ENCODE measurements at regions not wholly inside any gene's neighbourhood (a gene's known extent, or its start where the extent isn't known, plus 50 kb on each side); places are given as distances from the start of the nearest gene placed in this dataset.

- no peak for TF ChIP-seq CTCF (IDR thresholded peaks at IDR 0.05; ENCODE audit: extremely low read depth, missing control alignments)
- no peak for DNase-seq (ENCODE audit: low spot score)
Measured at GRCh38 chr6:50102676-50103075, 52.9 kb upstream of the DEFB112 start.

- no peak for DNase-seq (ENCODE audit: low spot score)
- no peak for TF ChIP-seq CTCF (IDR thresholded peaks at IDR 0.05; ENCODE audit: extremely low read depth, missing control alignments)
Measured at GRCh38 chr6:50110587-50110986, 60.9 kb upstream of the DEFB112 start.

- TF ChIP-seq CTCF (IDR thresholded peaks at IDR 0.05; ENCODE audit: extremely low read depth, missing control alignments): no peak
- no peak for DNase-seq (ENCODE audit: low spot score)
Measured at GRCh38 chr6:50112981-50113857, 63.5 kb upstream of the DEFB112 start.

- no peak for TF ChIP-seq CTCF (IDR thresholded peaks at IDR 0.05; ENCODE audit: extremely low read depth, missing control alignments)
- DNase-seq (ENCODE audit: low spot score): no peak
Measured at GRCh38 chr6:50116390-50116789, 66.7 kb upstream of the DEFB112 start.

GRCh38 chr6:50116797-50117542 lies 67.2 kb upstream of the DEFB112 start:
- DNase-seq (ENCODE audit: low spot score): no peak
- no peak for TF ChIP-seq CTCF (IDR thresholded peaks at IDR 0.05; ENCODE audit: extremely low read depth, missing control alignments)

- DNase-seq (ENCODE audit: low spot score): no peak
- no peak for TF ChIP-seq CTCF (IDR thresholded peaks at IDR 0.05; ENCODE audit: extremely low read depth, missing control alignments)
Measured at GRCh38 chr6:50120300-50120699, 70.6 kb upstream of the DEFB112 start.

GRCh38 chr6:50123688-50124087 lies 74.0 kb upstream of the DEFB112 start:
- DNase-seq (ENCODE audit: low spot score): no peak
- TF ChIP-seq CTCF (IDR thresholded peaks at IDR 0.05; ENCODE audit: extremely low read depth, missing control alignments): no peak
